ENCODE measurements at regions not wholly inside any gene's neighbourhood (a gene's known extent, or its start where the extent isn't known, plus 50 kb on each side); places are given as distances from the start of the nearest gene placed in this dataset.
"Not testable (repeated sequence)": the region's sequence is repeated elsewhere in the genome, so short reads cannot be mapped to it uniquely, and the experiment has no call there.

DNA sequence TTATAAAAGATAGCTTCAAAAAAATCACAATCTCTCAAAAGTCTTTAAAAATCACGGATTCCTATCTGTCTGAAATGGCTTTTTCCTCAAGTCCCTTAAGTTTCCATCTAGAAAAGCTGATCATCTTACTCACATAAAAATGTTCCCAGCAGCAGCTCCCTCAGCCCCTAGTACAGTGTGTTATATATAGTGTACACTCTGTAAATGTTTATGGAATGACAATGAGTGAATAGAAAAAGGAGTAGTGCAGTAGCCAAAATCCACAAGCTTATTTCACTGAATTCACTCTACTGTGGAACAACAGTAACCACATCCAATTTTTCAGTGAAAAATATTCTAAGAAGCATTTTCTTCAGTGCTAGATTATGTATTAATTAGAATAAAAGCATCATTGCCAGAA is 609.4 kb downstream of the DTWD2 start:
- DNase-seq (ENCODE audit: low read depth in 3 of 3) = no peak

GRCh38 chr5:118377420-118377819 is 610.9 kb downstream of the DTWD2 start:
- DNase-seq (ENCODE audit: low read depth in 3 of 3) = no peak

DNA sequence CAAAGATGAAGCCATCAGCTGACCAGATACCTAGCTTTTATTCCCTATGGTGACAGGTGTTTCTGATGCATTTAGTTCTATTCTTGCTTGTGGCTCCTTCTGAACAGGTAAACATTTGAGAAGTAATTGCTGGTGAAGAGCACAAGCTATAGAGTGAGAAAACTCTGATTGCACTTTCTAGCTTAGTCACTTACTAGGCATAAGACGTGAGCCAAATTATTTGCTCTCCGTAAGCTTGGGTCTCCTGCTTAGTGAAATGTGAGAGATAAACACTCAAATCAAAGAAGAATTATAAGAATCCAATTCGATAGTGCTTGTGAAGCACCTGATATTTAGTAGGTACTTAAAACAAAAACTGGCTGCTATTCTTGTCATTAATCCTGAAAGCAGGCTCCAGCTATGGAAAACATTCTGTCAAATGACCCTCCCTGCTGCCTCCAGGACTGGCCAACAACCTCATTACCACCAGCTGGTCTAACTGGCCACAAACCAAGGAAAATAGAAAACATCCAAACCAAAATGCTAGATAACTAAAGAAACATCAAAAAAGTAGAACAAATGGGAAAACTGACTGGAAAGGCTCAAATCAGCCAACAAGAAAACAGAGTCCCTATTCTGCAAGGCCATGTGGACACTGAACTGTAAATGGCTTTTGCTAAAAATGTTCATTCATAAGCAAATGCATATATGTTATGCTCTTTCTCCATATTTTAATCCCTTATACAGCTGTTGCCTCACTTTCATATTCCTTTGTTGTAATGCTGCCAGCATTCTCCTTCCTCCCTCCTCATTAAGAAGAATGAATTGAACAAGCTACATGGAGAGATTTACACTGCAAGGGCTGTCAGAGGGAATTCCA is 616.1 kb downstream of the DTWD2 start:
- no peak for DNase-seq (ENCODE audit: low read depth in 3 of 3)

DNA sequence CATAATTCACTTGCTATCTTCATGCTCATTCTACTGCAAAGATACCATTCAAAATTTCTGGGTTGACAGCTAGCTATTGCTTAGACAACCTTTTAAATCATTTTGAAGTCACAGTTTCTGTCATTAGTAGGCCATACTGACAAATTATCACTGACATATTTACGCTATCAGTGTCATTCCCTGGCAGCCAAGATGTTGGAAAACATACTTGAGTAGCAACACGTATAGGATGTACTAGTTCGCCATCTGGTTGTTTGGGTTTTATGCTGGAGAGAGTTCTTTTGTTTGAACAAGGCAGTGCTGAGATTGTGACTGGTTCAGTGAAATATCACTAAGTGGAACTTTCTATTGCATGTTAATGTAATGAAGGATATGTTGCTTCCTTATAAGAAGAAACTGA is 621.9 kb downstream of the DTWD2 start:
- DNase-seq (ENCODE audit: low read depth in 3 of 3) = no peak

DNA sequence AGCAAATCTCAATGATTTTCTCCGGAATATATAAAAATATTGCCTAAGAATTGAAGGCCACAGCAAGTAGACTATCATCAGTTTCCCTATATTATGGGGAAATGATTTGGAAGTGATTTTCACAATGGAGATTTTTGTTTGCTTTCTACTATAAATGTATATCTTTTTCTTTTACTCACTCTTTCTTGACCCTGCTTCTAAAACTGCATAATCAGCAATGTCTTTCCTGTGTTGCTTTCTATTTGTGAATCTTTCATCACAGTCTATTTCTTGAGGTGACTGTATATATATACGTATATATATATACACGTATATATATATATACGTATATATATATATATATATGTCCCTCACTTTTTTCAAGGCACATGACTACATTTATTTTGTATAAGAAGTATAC is 622.6 kb downstream of the DTWD2 start:
- DNase-seq (ENCODE audit: low read depth in 3 of 3) = no peak

- no peak for DNase-seq (ENCODE audit: low read depth in 3 of 3)
Observed at GRCh38 chr5:118354797-118355196, 633.5 kb downstream of the DTWD2 start.

- no peak for DNase-seq (ENCODE audit: low read depth in 3 of 3)
Observed at GRCh38 chr5:118353970-118354369, 634.4 kb downstream of the DTWD2 start.

- DNase-seq (ENCODE audit: low read depth in 3 of 3) = no peak
Observed at GRCh38 chr5:118336468-118336867, 651.9 kb downstream of the DTWD2 start.

GRCh38 chr5:118327389-118327788 is 661.0 kb downstream of the DTWD2 start:
- no peak for DNase-seq (ENCODE audit: low read depth in 3 of 3)

- no peak for DNase-seq (ENCODE audit: low read depth in 3 of 3)
Observed at GRCh38 chr5:118326481-118327045, 661.8 kb downstream of the DTWD2 start.

GRCh38 chr5:118325931-118326330 is 662.4 kb downstream of the DTWD2 start:
- no peak for DNase-seq (ENCODE audit: low read depth in 3 of 3)

GRCh38 chr5:118323723-118324122 is 664.6 kb downstream of the DTWD2 start:
- DNase-seq (ENCODE audit: low read depth in 3 of 3) = not testable (repeated sequence)

DNA sequence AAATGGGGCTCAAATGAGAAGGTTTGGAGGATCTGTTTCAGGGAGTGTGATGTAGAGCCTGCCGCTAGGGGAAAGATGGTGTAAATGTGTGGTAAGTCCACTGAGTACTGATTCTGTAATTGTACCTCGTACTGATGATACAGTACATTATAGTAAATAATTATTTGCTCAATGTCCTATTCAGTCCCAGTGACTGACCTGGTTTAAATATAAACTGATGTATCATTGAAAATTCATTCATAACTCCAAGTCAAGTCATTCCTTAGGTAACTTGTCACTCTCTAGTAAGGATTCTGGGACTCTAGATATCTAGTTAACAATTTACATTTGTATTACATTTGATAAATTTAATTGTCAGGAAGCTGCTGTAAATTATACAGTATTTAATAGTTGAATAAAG is 667.3 kb downstream of the DTWD2 start:
- DNase-seq (ENCODE audit: low read depth in 3 of 3) = no peak

DNA sequence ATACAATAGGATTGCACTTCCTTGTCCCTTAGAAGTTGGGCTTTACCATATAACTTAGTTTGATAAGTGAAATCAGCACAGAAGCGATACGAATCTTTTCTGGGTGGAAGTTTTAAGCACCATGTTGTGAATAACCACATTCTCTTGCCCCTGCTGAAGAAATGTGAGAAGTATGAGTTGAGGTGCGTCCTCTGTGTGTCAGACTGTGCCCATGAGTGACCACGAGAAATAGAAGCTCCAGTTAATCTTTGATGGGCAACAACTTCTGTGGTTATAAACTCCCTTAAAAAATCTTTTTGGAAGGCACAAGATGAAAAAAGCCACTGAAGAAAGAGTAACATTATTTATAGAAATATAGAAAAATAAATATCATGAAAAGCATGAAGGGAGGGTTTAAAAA is 668.2 kb downstream of the DTWD2 start:
- no peak for DNase-seq (ENCODE audit: low read depth in 3 of 3)

DNA sequence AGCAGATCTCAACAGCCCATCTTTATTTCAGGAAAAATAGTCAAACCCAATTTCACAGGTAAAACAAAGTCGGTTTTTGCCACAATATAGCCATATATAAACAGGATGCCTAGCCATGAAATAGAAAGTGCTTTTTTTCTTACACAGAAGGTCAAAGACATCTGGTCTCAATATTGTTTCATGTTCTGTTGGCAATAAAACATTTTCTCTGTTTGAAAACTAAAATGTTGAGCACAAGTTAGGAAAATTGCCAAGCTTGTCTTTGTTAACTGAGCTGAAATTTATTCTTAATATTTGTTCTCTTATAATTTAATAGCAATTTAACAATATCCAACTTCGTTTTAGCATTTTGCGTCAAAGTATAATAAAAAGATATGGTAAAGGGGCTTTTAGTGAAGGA is 673.4 kb downstream of the DTWD2 start:
- no peak for DNase-seq (ENCODE audit: low read depth in 3 of 3)

- DNase-seq (ENCODE audit: low read depth in 3 of 3) = no peak
Observed at GRCh38 chr5:118311103-118311819, 677.1 kb downstream of the DTWD2 start.

GRCh38 chr5:118310401-118310800 is 677.9 kb downstream of the DTWD2 start:
- DNase-seq (ENCODE audit: low read depth in 3 of 3) = no peak

GRCh38 chr5:118303296-118303695 is 685.1 kb downstream of the DTWD2 start:
- DNase-seq (ENCODE audit: low read depth in 3 of 3) = no peak

- no peak for DNase-seq (ENCODE audit: low read depth in 3 of 3)
Observed at GRCh38 chr5:118302786-118303185, 685.6 kb downstream of the DTWD2 start.

DNA sequence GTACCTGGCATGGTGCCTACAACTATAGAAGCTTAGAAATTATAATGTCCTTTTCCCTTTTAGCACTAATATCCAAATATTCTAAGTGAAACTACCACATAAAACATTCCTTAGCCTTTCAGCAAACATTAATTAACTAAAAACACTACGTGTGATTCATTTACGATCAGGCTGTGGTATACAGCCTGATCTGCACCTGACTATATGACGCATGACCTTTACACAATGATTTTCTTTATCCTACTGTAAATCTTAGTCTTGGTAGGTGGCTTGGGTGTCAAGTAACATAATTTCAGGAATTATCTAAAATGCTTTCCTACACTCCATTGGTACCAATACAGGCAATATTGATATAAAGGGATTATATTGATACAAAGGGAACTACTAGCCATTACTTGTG is 686.7 kb downstream of the DTWD2 start:
- DNase-seq (ENCODE audit: low read depth in 3 of 3) = no peak

DNA sequence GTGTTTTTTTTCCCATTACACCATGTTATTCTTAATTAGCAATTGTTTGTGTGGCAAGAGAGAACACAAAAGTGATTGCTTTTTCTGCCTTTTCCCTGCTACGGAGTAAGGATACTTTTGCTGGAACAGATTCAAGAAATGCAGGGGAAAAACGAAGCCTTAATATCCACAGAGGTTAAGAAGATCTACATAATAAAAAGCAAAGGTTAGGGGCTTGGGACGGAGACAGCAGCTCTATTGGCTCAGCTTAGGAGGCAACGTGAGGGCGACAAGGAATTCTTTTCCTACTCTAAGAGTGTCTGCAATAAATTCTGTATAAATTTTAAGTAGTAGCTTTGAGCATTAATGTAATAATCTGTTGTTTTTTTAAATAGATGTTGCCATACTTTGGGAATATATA is 693.3 kb downstream of the DTWD2 start:
- no peak for DNase-seq (ENCODE audit: low read depth in 3 of 3)

DNA sequence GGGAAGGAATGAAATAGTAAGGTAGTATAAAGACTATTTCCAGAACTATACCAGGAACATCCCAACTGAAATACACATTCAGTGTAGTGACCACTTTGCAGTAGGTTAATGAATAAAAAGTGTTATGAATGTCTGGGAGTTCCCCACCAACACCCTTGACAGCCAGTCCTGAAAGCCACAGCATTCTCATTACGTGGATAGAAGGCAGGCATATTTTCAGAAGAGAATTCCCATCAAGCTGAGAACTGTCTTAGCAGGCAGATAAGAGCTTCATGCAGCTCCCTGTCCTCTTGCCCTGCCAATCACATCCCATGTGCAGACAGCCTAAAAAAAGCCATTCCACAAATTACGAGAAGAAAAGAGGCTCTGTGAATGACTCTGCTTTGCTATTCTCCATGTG is 695.0 kb downstream of the DTWD2 start:
- DNase-seq (ENCODE audit: low read depth in 3 of 3) = no peak

DNA sequence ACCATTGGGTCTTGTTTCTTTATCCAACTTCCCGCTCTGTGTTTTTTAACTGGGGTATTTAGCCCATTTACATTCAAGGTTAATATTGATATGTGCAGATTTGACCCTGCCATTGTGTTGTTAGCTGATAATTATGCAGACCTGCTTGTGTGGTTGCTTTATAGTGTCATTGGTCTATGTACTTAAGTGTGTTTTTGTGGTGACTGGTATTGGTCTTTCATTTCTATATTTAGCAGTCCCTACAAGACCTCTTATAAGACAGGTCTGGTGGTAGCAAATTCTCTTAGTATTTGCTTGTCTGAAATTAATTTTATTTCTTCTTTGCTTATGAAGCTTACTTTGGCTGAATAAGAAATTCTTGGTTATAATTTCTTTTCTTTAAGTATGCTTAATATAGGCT is 698.1 kb downstream of the DTWD2 start:
- DNase-seq (ENCODE audit: low read depth in 3 of 3) = no peak

Measured in stimulated activated CD4-positive, alpha-beta T cell treated with anti-CD3 and anti-CD28 coated beads, TNF-alpha, amount 100 ng/mL, for 48 hours (primary cell).